Natural killer cell (primary cell): ENCODE measurements at regions not wholly inside any gene's neighbourhood (a gene's known extent, or its start where the extent isn't known, plus 50 kb on each side); places are given as distances from the start of the nearest gene placed in this dataset.

Experiments used
- ATAC-seq, 3 donors: fragments of 150-1000 bp in 2 of 3; fragments of 200-7000 bp in 1 of 3; cut with Tn5 transposase; 1 replicate in 1 of 3; 2 replicates in 2 of 3; pipeline ENCODE4 v1.10.0; 2021; ENCODE audit warnings: mild to moderate bottlenecking in 2 of 3, moderate library complexity in 2 of 3
- DNase-seq, 2 donors: peaks; one replicate each; pipeline versions ENCODE4 v3.0.0 to v3.0.0-alpha.2; 2013 to 2021; ENCODE audit warnings: mixed read lengths in 1 of 2
- H3K27ac ChIP-seq: one replicate; pipeline ENCODE4 v1.5.1; 2013; ENCODE audit warnings: mild to moderate bottlenecking, low read length
- H3K27me3 ChIP-seq: one replicate; pipeline ENCODE4 v1.6.1; 2013; ENCODE audit warnings: low read length; ENCODE audit not compliant: control insufficient read depth, insufficient read depth
- H3K36me3 ChIP-seq: one replicate; pipeline ENCODE4 v1.6.1; 2013; ENCODE audit warnings: low read length; ENCODE audit not compliant: control insufficient read depth, insufficient read depth
- H3K4me1 ChIP-seq: one replicate; pipeline ENCODE4 v1.6.1; 2013; ENCODE audit warnings: low read length; ENCODE audit not compliant: control insufficient read depth, insufficient read depth
- H3K4me3 ChIP-seq: one replicate; pipeline ENCODE4 v1.5.1; 2013; ENCODE audit warnings: low read length
- H3K9me3 ChIP-seq: one replicate; pipeline ENCODE4 v1.6.1; 2013; ENCODE audit warnings: low read length; ENCODE audit not compliant: control insufficient read depth, insufficient read depth
- H3K27ac Mint-ChIP-seq, 2 donors: one replicate each; pipeline ENCODE4 v1.8.0; 2022; ENCODE audit warnings: mild to moderate bottlenecking in 2 of 2, mixed read lengths in 2 of 2, moderate library complexity in 1 of 2
- H3K27me3 Mint-ChIP-seq, 2 donors: one replicate each; pipeline ENCODE4 v1.8.0; 2022; ENCODE audit warnings: low read depth in 2 of 2, mixed read lengths in 2 of 2
- H3K36me3 Mint-ChIP-seq: one replicate; pipeline ENCODE4 v1.8.0; 2022; ENCODE audit warnings: mixed read lengths
- H3K4me1 Mint-ChIP-seq, 2 donors: one replicate each; pipeline ENCODE4 v1.8.0; 2022; ENCODE audit warnings: mixed read lengths in 2 of 2
- H3K4me3 Mint-ChIP-seq: one replicate; pipeline ENCODE4 v1.8.0; 2022; ENCODE audit warnings: mild to moderate bottlenecking, moderate library complexity, mixed read lengths
- H3K9me3 Mint-ChIP-seq, 2 donors: one replicate each; pipeline ENCODE4 v1.8.0; 2022; ENCODE audit warnings: mixed read lengths in 2 of 2
- CTCF ChIP-seq: fragments of 200-600 bp; IDR thresholded peaks from one replicate; pipeline ENCODE4 v1.8.0; 2022; ENCODE audit warnings: antibody characterized with exemption
- WGBS: methylation state at CpG from one replicate; pipeline ENCODE4 v1.1.7; 2013; ENCODE audit warnings: missing lambda C conversion rate; ENCODE audit not compliant: insufficient coverage; 5-methylcytosine and 5-hydroxymethylcytosine counted together
- intact Hi-C: fragments of 100-400 bp; cut with micrococcal nuclease; formaldehyde crosslinking; loops from one replicate; pipeline ENCODE4 v1.14.2; 2022

GRCh38 chr20:52652271-52652670 is 319.9 kb upstream of the TSHZ2 start:
- no peaks in the 10 kb centered on the region for H3K27me3 ChIP-seq

GRCh38 chr20:52649727-52650126 is 322.4 kb upstream of the TSHZ2 start:
- H3K27ac ChIP-seq, result no peak overlapping the region
- no peaks in the 10 kb centered on the region for H3K9me3 ChIP-seq
- H3K4me3 ChIP-seq, result no peak overlapping the region
- peaks cover 0 to 13% of the 10 kb centered on the region in 2 donors for H3K27me3 Mint-ChIP-seq
- no peak for TF ChIP-seq CTCF
- no peak overlapping the region for H3K27ac Mint-ChIP-seq
- H3K4me3 Mint-ChIP-seq, result no peak overlapping the region
- no peak for ATAC-seq
- H3K27me3 ChIP-seq, result no peaks in the 10 kb centered on the region
- DNase-seq, result no peak
- H3K36me3 Mint-ChIP-seq, result no peaks in the 10 kb centered on the region
- intact Hi-C loops, result no loop called here
- H3K36me3 ChIP-seq, result no peaks in the 10 kb centered on the region
- H3K4me1 ChIP-seq, result no peaks in the 10 kb centered on the region
- no peaks in the 10 kb centered on the region for H3K4me1 Mint-ChIP-seq
- H3K9me3 Mint-ChIP-seq, result no peaks in the 10 kb centered on the region

More at GRCh38 chr20:52652271-52652670, 319.9 kb upstream of the TSHZ2 start:
- no peak overlapping the region for H3K27ac Mint-ChIP-seq
- intact Hi-C loops, result no loop called here
- no peak for TF ChIP-seq CTCF
- H3K4me1 Mint-ChIP-seq, result no peaks in the 10 kb centered on the region
- 46% methylated on average over 2 of the region's 3 CpGs for whole genome bisulfite sequencing
- DNase-seq (no peak), ATAC-seq (no peak)
- Histone ChIP-seq H3K4me3 (no peak overlapping the region), H3K9me3 (no peaks in the 10 kb centered on the region), H3K27ac (no peak overlapping the region), H3K36me3 (no peaks in the 10 kb centered on the region), H3K4me1 (no peaks in the 10 kb centered on the region)
- no peak overlapping the region for H3K4me3 Mint-ChIP-seq
- H3K9me3 Mint-ChIP-seq, result no peaks in the 10 kb centered on the region
- H3K36me3 Mint-ChIP-seq, result no peaks in the 10 kb centered on the region
- peaks cover 0 to 20% of the 10 kb centered on the region in 2 donors for H3K27me3 Mint-ChIP-seq

- no peak overlapping the region for H3K27ac ChIP-seq
- no peak overlapping the region for H3K27ac Mint-ChIP-seq
- TF ChIP-seq CTCF, result no peak
Measured at GRCh38 chr20:52645822-52646221, 326.3 kb upstream of the TSHZ2 start.

GRCh38 chr20:52643034-52643433 is 329.1 kb upstream of the TSHZ2 start:
- H3K4me1 Mint-ChIP-seq, result no peaks in the 10 kb centered on the region
- Histone ChIP-seq H3K36me3 (no peaks in the 10 kb centered on the region), H3K27me3 (no peaks in the 10 kb centered on the region), H3K9me3 (no peaks in the 10 kb centered on the region), H3K27ac (no peak overlapping the region), H3K4me3 (no peak overlapping the region), H3K4me1 (no peaks in the 10 kb centered on the region)
- H3K36me3 Mint-ChIP-seq, result no peaks in the 10 kb centered on the region
- WGBS, result 91% methylated on average over 3 of the region's 3 CpGs
- peaks cover 0 to 4% of the 10 kb centered on the region in 2 donors for H3K27me3 Mint-ChIP-seq
- ATAC-seq (no peak), DNase-seq (no peak)
- H3K4me3 Mint-ChIP-seq, result no peak overlapping the region
- intact Hi-C loops, result no loop called here
- no peak overlapping the region for H3K27ac Mint-ChIP-seq
- no peak for TF ChIP-seq CTCF
- peaks cover 0 to 3% of the 10 kb centered on the region in 2 donors for H3K9me3 Mint-ChIP-seq

More at GRCh38 chr20:52645822-52646221, 326.3 kb upstream of the TSHZ2 start:
- no peak for DNase-seq
- Mint-ChIP-seq H3K36me3 (no peaks in the 10 kb centered on the region), H3K9me3 (peaks cover 0 to 3% of the 10 kb centered on the region in 2 donors), H3K4me1 (no peaks in the 10 kb centered on the region), H3K27me3 (peaks cover 4 to 8% of the 10 kb centered on the region in 2 donors), H3K4me3 (no peak overlapping the region)
- intact Hi-C loops, result no loop called here
- Histone ChIP-seq H3K36me3 (no peaks in the 10 kb centered on the region), H3K27me3 (no peaks in the 10 kb centered on the region), H3K9me3 (no peaks in the 10 kb centered on the region), H3K4me1 (no peaks in the 10 kb centered on the region), H3K4me3 (no peak overlapping the region)
- no peak for ATAC-seq
- no CpG with 5 or more reads among the region's 1 CpG for WGBS
